Right atrium auricular region (tissue), 2 donors: ENCODE measurements at regions not wholly inside any gene's neighbourhood (a gene's known extent, or its start where the extent isn't known, plus 50 kb on each side); places are given as distances from the start of the nearest gene placed in this dataset.

Source experiments
- DNase-seq: peaks from one replicate; pipeline ENCODE4 v3.0.0-alpha.2; 2019; ENCODE audit warnings: low spot score
- H3K27ac ChIP-seq, 2 donors: fragments of 200-600 bp; sonication (generic); 1 replicate in 1 of 2; 2 replicates in 1 of 2; pipeline ENCODE4 v1.5.1; 2016 to 2019
- H3K27me3 ChIP-seq, 2 donors: fragments of 200-600 bp; sonication (generic); one replicate each; pipeline versions ENCODE4 v1.5.1 to v1.6.0; 2017 to 2019
- H3K36me3 ChIP-seq: fragments of 200-600 bp; sonication (generic); one replicate; pipeline ENCODE4 v1.5.1; 2016
- H3K4me1 ChIP-seq, 2 donors: fragments of 200-600 bp; sonication (generic); one replicate each; pipeline versions ENCODE4 v1.5.1 to v1.6.0; 2017 to 2019
- H3K4me3 ChIP-seq, 2 donors: fragments of 200-600 bp; sonication (generic); 1 replicate in 1 of 2; 2 replicates in 1 of 2; pipeline ENCODE4 v1.5.1; 2017 to 2019; ENCODE audit warnings: mild to moderate bottlenecking in 1 of 2, moderate library complexity in 1 of 2
- H3K9me3 ChIP-seq, 2 donors: fragments of 200-600 bp; sonication (generic); one replicate each; pipeline ENCODE4 v1.5.1; 2019
- CTCF ChIP-seq, 2 donors: fragments of 200-600 bp; sonication (generic); IDR thresholded peaks; one replicate each; pipeline ENCODE4 v1.5.1; 2019; ENCODE audit warnings: antibody characterized with exemption in 2 of 2

GRCh38 chr10:81177651-81178244, 640.0 kb downstream of the SH2D4B start:
- Histone ChIP-seq H3K27ac (no peak overlapping the region), H3K36me3 (no peaks in the 10 kb centered on the region), H3K9me3 (peaks cover 0 to 8% of the 10 kb centered on the region in 2 donors), H3K27me3 (no peaks in the 10 kb centered on the region), H3K4me3 (no peak overlapping the region), H3K4me1 (no peaks in the 10 kb centered on the region)
- no peak for TF ChIP-seq CTCF (IDR thresholded peaks at IDR 0.05)
- DNase-seq, result no peak

- Histone ChIP-seq H3K4me3 (no peak overlapping the region), H3K36me3 (no peaks in the 10 kb centered on the region), H3K4me1 (no peaks in the 10 kb centered on the region), H3K9me3 (peaks cover 0 to 8% of the 10 kb centered on the region in 2 donors), H3K27ac (no peak overlapping the region), H3K27me3 (no peaks in the 10 kb centered on the region)
- no peak for TF ChIP-seq CTCF (IDR thresholded peaks at IDR 0.05)
- DNase-seq, result no peak
These were observed 641.6 kb downstream of the SH2D4B start for GRCh38 chr10:81179324-81179723.

- no peak overlapping the region for H3K27ac ChIP-seq
- no peaks in the 10 kb centered on the region for H3K36me3 ChIP-seq
- no peaks in the 10 kb centered on the region for H3K27me3 ChIP-seq
- H3K9me3 ChIP-seq, result peaks cover 0 to 8% of the 10 kb centered on the region in 2 donors
- TF ChIP-seq CTCF (IDR thresholded peaks at IDR 0.05), result no peak
- H3K4me1 ChIP-seq, result no peaks in the 10 kb centered on the region
- no peak overlapping the region for H3K4me3 ChIP-seq
- DNase-seq, result no peak
These were observed 642.2 kb downstream of the SH2D4B start for GRCh38 chr10:81179805-81180452.

GRCh38 chr10:81182296-81182695, 644.6 kb downstream of the SH2D4B start:
- TF ChIP-seq CTCF (IDR thresholded peaks at IDR 0.05), result no peak
- Histone ChIP-seq H3K36me3 (no peaks in the 10 kb centered on the region), H3K4me3 (no peak overlapping the region), H3K27ac (no peak overlapping the region), H3K9me3 (peaks cover 0 to 8% of the 10 kb centered on the region in 2 donors), H3K27me3 (no peaks in the 10 kb centered on the region), H3K4me1 (no peaks in the 10 kb centered on the region)
- DNase-seq, result no peak

GRCh38 chr10:81192221-81192788, 654.6 kb downstream of the SH2D4B start:
- no peaks in the 10 kb centered on the region for H3K4me1 ChIP-seq
- no peaks in the 10 kb centered on the region for H3K36me3 ChIP-seq
- H3K27ac ChIP-seq, result no peak overlapping the region
- DNase-seq, result no peak
- no peaks in the 10 kb centered on the region for H3K9me3 ChIP-seq
- H3K27me3 ChIP-seq, result no peaks in the 10 kb centered on the region
- no peak for TF ChIP-seq CTCF (IDR thresholded peaks at IDR 0.05)
- H3K4me3 ChIP-seq, result no peak overlapping the region
